Lower lobe of right lung (tissue), 2 donors: ENCODE measurements at regions not wholly inside any gene's neighbourhood (a gene's known extent, or its start where the extent isn't known, plus 50 kb on each side); places are given as distances from the start of the nearest gene placed in this dataset.

Experiments used
- ATAC-seq, 2 donors: fragments of 200-7000 bp; cut with Tn5 transposase; one replicate each; pipeline ENCODE4 v1.9.1; 2020 to 2022; ENCODE audit warnings: mild to moderate bottlenecking in 2 of 2, moderate library complexity in 2 of 2
- DNase-seq: peaks from one replicate; pipeline ENCODE4 v3.0.0-alpha.2; 2020
- H3K27ac ChIP-seq: fragments of 200-600 bp; one replicate; pipeline ENCODE4 v1.8.0; 2022
- H3K27me3 ChIP-seq: fragments of 200-600 bp; one replicate; pipeline ENCODE4 v1.8.0; 2022; ENCODE audit warnings: low read depth
- H3K36me3 ChIP-seq: fragments of 200-600 bp; one replicate; pipeline ENCODE4 v1.8.0; 2022; ENCODE audit warnings: mild to moderate bottlenecking
- H3K4me1 ChIP-seq: fragments of 200-600 bp; one replicate; pipeline ENCODE4 v1.8.0; 2022
- H3K4me3 ChIP-seq: fragments of 200-600 bp; one replicate; pipeline ENCODE4 v1.8.0; 2022; ENCODE audit warnings: mild to moderate bottlenecking
- H3K9me3 ChIP-seq: fragments of 200-600 bp; one replicate; pipeline ENCODE4 v1.8.0; 2022
- intact Hi-C: fragments of 100-400 bp; cut with DNase I; formaldehyde crosslinking; loops from one replicate; pipeline ENCODE4 v1.11.0; 2022
- TF ChIP-seq, protein P1 (sequence below): fragments of 200-600 bp; IDR thresholded peaks from one replicate; pipeline ENCODE4 v1.8.0; 2022; ENCODE audit warnings: antibody characterized with exemption, mild to moderate bottlenecking
- donor health status: DM: no; HTN: yes; CAD: no; lungs with severe emphysema.

DNA sequence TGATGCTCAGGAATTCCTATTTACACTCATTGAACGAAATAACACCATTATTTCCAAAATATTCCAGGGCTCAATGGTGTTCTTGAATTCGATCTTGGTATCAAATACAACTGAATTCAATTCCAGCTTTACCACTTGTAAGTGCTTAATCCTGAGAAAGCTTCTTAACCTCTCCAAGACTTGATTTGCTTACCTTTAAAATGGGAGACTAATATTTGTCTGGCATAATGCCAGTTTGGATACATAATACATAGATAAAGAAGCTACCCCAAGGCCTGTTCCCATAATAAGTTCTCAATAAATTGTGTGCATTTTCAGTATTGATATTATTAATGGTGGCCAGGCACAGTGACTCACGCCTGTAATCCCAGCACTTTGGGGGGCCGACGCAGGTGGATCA, 368.9 kb upstream of the MAF start:
- intact Hi-C loops, result no loop called here
- ATAC-seq, result no peak
- Histone ChIP-seq H3K27me3 (no peaks in the 10 kb centered on the region), H3K4me1 (no peaks in the 10 kb centered on the region), H3K9me3 (no peaks in the 10 kb centered on the region), H3K27ac (no peak overlapping the region), H3K36me3 (no peaks in the 10 kb centered on the region), H3K4me3 (no peak overlapping the region)
- no peak for DNase-seq
- TF ChIP-seq, protein P1, sequence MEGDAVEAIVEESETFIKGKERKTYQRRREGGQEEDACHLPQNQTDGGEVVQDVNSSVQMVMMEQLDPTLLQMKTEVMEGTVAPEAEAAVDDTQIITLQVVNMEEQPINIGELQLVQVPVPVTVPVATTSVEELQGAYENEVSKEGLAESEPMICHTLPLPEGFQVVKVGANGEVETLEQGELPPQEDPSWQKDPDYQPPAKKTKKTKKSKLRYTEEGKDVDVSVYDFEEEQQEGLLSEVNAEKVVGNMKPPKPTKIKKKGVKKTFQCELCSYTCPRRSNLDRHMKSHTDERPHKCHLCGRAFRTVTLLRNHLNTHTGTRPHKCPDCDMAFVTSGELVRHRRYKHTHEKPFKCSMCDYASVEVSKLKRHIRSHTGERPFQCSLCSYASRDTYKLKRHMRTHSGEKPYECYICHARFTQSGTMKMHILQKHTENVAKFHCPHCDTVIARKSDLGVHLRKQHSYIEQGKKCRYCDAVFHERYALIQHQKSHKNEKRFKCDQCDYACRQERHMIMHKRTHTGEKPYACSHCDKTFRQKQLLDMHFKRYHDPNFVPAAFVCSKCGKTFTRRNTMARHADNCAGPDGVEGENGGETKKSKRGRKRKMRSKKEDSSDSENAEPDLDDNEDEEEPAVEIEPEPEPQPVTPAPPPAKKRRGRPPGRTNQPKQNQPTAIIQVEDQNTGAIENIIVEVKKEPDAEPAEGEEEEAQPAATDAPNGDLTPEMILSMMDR, result no peak

DNA sequence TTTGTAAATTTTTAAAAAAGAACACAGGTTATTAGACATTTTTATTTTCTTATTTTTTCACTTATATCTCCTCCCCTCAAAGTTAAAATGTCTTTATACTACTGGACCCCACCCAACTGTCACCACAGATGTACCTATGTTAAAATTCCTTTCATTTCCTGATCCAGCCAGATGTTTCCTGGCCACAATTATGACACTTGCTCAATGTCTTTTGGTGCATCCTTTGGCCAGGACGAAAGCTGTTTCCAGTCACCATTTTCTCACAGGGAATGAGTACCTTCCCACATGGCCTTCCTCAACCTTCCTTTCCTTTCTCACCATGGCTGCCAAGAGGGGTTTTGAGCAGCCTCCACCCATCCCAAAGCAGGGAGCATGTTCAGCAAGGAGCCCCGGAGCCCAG, 365.7 kb upstream of the MAF start:
- Histone ChIP-seq H3K4me3 (no peak overlapping the region), H3K9me3 (no peaks in the 10 kb centered on the region), H3K27ac (no peak overlapping the region), H3K4me1 (no peaks in the 10 kb centered on the region), H3K36me3 (no peaks in the 10 kb centered on the region), H3K27me3 (no peaks in the 10 kb centered on the region)
- ATAC-seq, result no peak
- TF ChIP-seq, protein P1, result no peak
- intact Hi-C loops, result no loop called here
- DNase-seq, result no peak

DNA sequence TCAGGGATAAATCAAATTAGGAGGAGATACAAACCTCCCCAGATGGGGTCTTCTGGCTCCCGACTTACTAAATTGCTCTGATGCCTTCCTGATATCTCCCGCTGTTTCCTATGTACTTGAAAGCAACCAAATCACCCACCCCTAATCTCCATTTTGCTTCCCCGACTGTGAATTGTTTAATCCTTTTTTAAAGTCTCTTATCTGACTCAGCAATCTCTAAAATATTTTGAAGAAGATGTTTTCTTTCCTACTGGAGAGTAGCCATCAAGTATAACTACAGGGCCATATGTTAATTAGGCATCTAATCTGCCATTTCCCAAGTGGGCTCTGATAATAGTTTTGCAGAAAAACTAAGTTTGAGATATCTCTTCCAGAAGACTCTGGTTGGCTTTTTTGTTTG, 365.2 kb upstream of the MAF start:
- H3K4me1 ChIP-seq, result no peaks in the 10 kb centered on the region
- TF ChIP-seq, protein P1, result no peak
- intact Hi-C loops, result no loop called here
- ATAC-seq (no peak), DNase-seq (no peak)
- no peak overlapping the region for H3K4me3 ChIP-seq
- H3K9me3 ChIP-seq, result no peaks in the 10 kb centered on the region
- H3K36me3 ChIP-seq, result no peaks in the 10 kb centered on the region
- no peak overlapping the region for H3K27ac ChIP-seq
- no peaks in the 10 kb centered on the region for H3K27me3 ChIP-seq

DNA sequence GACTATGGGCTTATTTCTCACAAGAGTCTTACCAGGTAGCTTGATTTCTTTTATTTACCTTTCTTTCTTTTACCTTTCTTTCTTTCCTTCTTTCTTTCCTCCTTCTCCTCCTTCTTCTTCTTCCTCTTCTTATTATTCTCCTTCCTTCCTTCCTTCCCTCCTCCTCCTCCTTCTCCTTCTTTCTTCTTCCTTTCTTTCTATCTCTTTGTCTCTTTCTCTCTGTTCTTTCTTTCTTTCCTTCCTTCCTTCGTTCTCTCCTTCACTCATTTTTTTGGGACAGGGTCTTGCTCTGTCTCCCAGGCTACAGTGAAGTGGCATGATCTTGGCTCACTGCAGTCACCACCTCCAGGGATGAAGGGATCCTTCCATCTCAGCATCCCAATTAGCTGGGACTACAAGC, 363.6 kb upstream of the MAF start:
- Histone ChIP-seq H3K4me3 (no peak overlapping the region), H3K4me1 (no peaks in the 10 kb centered on the region), H3K36me3 (no peaks in the 10 kb centered on the region), H3K27me3 (no peaks in the 10 kb centered on the region), H3K27ac (no peak overlapping the region), H3K9me3 (no peaks in the 10 kb centered on the region)
- intact Hi-C loops, result no loop called here
- DNase-seq (no peak), ATAC-seq (no peak)
- TF ChIP-seq, protein P1, result no peak

DNA sequence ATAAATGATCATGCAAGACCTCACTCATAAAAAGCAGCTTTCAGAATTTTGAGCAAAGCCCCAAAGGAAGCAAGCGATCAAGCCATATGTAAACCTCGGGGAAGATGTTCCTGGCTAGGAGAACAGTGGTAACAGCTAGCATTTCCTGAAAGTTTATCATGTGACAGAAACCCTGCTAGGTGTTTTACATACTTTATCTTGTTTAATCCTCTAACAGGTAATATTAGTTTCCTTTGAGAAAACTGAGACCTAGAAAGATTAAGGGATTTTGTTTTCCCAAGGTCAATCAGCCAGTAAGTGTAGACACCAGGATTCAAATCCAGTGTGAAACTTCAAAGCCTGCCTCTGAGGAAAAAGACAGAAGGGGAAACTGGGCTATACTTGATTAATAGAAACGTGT, 362.4 kb upstream of the MAF start:
- H3K36me3 ChIP-seq, result no peaks in the 10 kb centered on the region
- H3K27me3 ChIP-seq, result no peaks in the 10 kb centered on the region
- ATAC-seq (no peak), DNase-seq (no peak)
- H3K4me1 ChIP-seq, result no peaks in the 10 kb centered on the region
- intact Hi-C loops, result no loop called here
- TF ChIP-seq, protein P1, result no peak
- no peaks in the 10 kb centered on the region for H3K9me3 ChIP-seq
- H3K4me3 ChIP-seq, result no peak overlapping the region
- H3K27ac ChIP-seq, result no peak overlapping the region

DNA sequence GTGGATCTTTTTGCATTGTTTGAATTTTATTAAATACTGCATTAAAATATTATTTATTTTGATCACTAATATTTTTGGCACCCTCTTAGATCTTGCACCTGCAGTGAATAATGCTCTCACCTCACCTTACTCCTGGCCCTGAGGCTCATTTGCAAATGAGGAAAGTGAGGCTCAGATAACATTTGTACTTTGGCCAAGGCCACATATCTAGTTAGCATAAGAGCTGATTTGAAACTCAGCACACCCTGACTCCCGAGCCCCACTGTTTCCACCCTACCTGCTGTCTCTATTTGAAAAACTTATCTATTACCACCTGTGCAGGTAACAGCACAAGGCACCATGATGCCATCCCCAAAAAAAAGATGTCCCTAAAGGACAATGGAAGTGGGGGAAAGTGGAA, 358.7 kb upstream of the MAF start:
- Histone ChIP-seq H3K9me3 (no peaks in the 10 kb centered on the region), H3K27ac (no peak overlapping the region), H3K4me3 (no peak overlapping the region), H3K4me1 (no peaks in the 10 kb centered on the region), H3K27me3 (no peaks in the 10 kb centered on the region), H3K36me3 (no peaks in the 10 kb centered on the region)
- TF ChIP-seq, protein P1, result no peak
- ATAC-seq, result no peak
- intact Hi-C loops, result no loop called here
- DNase-seq, result no peak
